Heart right ventricle (tissue), 16 donors: ENCODE measurements at regions not wholly inside any gene's neighbourhood (a gene's known extent, or its start where the extent isn't known, plus 50 kb on each side); places are given as distances from the start of the nearest gene placed in this dataset.

ENCODE experiments used
- ATAC-seq, 8 donors: fragments of 200-7000 bp; cut with Tn5 transposase; one replicate each; pipeline ENCODE4 v1.9.1; 2020; ENCODE audit warnings: mild to moderate bottlenecking in 8 of 8, moderate library complexity in 8 of 8, moderate number of reproducible peaks in 1 of 8
- DNase-seq, 2 donors: peaks; one replicate each; pipeline ENCODE4 v3.0.0-alpha.2; 2020
- H3K27ac ChIP-seq, 10 donors: fragments of 200-600 bp; sonication (generic) in 2 of 10; one replicate each; pipeline versions ENCODE4 v1.5.0 to v1.8.0; 2020 to 2022; ENCODE audit warnings: mild to moderate bottlenecking in 3 of 10
- H3K27me3 ChIP-seq, 7 donors: fragments of 200-600 bp; one replicate each; pipeline ENCODE4 v1.8.0; 2021 to 2022; ENCODE audit warnings: mild to moderate bottlenecking in 2 of 7
- H3K36me3 ChIP-seq, 9 donors: fragments of 200-600 bp; sonication (generic) in 1 of 9; one replicate each; pipeline versions ENCODE4 v1.5.0 to v1.8.0; 2020 to 2022; ENCODE audit warnings: mild to moderate bottlenecking in 2 of 9
- H3K4me1 ChIP-seq, 9 donors: fragments of 200-600 bp; sonication (generic) in 1 of 9; one replicate each; pipeline versions ENCODE4 v1.5.0 to v1.8.0; 2020 to 2022; ENCODE audit warnings: mild to moderate bottlenecking in 4 of 9
- H3K4me3 ChIP-seq, 10 donors: fragments of 200-600 bp; sonication (generic) in 2 of 10; one replicate each; pipeline versions ENCODE4 v1.5.0 to v1.8.0; 2020 to 2022; ENCODE audit warnings: mild to moderate bottlenecking in 7 of 10, moderate library complexity in 2 of 10
- H3K9me3 ChIP-seq, 11 donors: fragments of 200-600 bp in 10 of 11; sonication (generic) in 2 of 11; one replicate each; pipeline versions ENCODE4 v1.5.0 to v1.8.0; 2013 to 2022; ENCODE audit warnings: mild to moderate bottlenecking in 2 of 11, control low read depth in 1 of 11, moderate library complexity in 1 of 11
- CTCF ChIP-seq, 9 donors: fragments of 200-600 bp; sonication (generic) in 2 of 9; IDR thresholded peaks; one replicate each; pipeline versions ENCODE4 v1.5.0 to v1.8.0; 2021 to 2022; ENCODE audit warnings: antibody characterized with exemption in 9 of 9, mild to moderate bottlenecking in 5 of 9, moderate library complexity in 1 of 9
- WGBS, 2 donors: extraction: QIAGEN DNeasy Blood & Tissue Kit; methylation state at CpG; one replicate each; pipeline ENCODE4 v1.1.7; 2013; ENCODE audit warnings: inconsistent platforms in 1 of 2; 5-methylcytosine and 5-hydroxymethylcytosine counted together
- intact Hi-C, 10 donors: fragments of 100-400 bp; cut with DNase I; formaldehyde crosslinking; loops; one replicate each; pipeline versions ENCODE4 v1.11.1 to v1.14.2; 2022
- donor health status: Arrhythmogenic right ventricular cardiomyopathy.
- donor health status: ischemic (EF 13 %, LVEDD 7.1; RV severe dilation, severe dysfunction).
- donor health status: healthy with polysubstance abuse.
- donor health status: DM: no; HTN: yes; CAD: no.
- donor health status: DM: no; HTN: no; CAD: no.
- donor health status: ischemic (EF 25% LVEDD 6.9; RV normal size, moderate dysfunction).
- donor health status: ischemic (EF 25% LVEDD 5.7; RV mildly dilated, moderate dysfunction).
- donor health status: healthy.
- donor health status: DM: yes; HTN: yes; CAD: no.
- donor health status: Ischemic cardiomyopathy.
- donor health status: ischemic (EF 35%, LVEDD 5.7; RV mildly dilated, moderate dysfunction).
- donor health status: nonischemic (EF 11% LVEDD 7.7; RV severe dilation, severe dysfunction).
- donor health status: DM: yes; HTN: yes; CAD: no.
- donor health status: PGD.
- donor health status: ischemic (EF 29% LVEDD 5.4; RV normal size, mild dysfunction).
- donor health status: nonischemic (EF 23%, LVEDD 6.1; RV moderate dilation, normal function).

- intact Hi-C loops, result no loop called here
- H3K27me3 ChIP-seq, result no peaks in the 10 kb centered on the region
- no peaks in the 10 kb centered on the region for H3K9me3 ChIP-seq
- no peak overlapping the region for H3K4me3 ChIP-seq
- ATAC-seq (no peak), DNase-seq (no peak)
- no peak for TF ChIP-seq CTCF (IDR thresholded peaks at IDR 0.05)
- H3K36me3 ChIP-seq, result no peaks in the 10 kb centered on the region
- 80 to 86% methylated on average over 9 of the region's 9 CpGs for WGBS, 2 donors
- H3K27ac ChIP-seq, result no peak overlapping the region
- no peaks in the 10 kb centered on the region for H3K4me1 ChIP-seq
Measured at GRCh38 chr2:16075045-16076012, 135.0 kb downstream of the MYCN start.

DNA sequence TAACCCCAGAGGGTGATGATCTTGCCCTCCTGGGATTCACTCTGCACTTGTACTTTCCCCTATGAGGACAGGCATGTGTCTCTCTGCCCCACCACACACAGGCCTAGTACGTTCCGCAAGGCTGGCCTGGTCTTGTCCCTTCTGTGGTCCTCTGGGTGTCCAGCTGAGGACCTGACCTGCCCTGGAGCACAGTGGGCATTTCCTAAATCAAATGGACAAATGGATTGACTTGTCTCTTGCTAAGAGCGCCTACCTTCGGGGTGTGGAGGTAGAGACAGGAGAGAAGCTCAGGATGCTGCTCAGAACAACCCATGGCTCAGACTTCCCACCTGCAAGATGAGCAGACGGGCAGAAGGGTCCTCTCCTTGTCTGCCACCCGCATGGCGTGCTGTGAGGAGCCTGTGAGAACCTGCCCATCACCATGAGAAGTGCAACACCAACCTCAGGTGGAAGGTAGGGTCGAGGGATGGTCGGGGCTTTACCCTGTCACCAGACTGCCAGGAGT is 133.6 kb downstream of the MYCN start:
- ATAC-seq (no peak), DNase-seq (no peak)
- WGBS, 2 donors, result 91 to 95% methylated on average over 9 of the region's 9 CpGs
- Histone ChIP-seq H3K4me1 (no peaks in the 10 kb centered on the region), H3K9me3 (no peaks in the 10 kb centered on the region), H3K4me3 (no peak overlapping the region), H3K27me3 (no peaks in the 10 kb centered on the region), H3K27ac (no peak overlapping the region), H3K36me3 (no peaks in the 10 kb centered on the region)
- intact Hi-C loops, result no loop called here
- no peak for TF ChIP-seq CTCF (IDR thresholded peaks at IDR 0.05)

DNA sequence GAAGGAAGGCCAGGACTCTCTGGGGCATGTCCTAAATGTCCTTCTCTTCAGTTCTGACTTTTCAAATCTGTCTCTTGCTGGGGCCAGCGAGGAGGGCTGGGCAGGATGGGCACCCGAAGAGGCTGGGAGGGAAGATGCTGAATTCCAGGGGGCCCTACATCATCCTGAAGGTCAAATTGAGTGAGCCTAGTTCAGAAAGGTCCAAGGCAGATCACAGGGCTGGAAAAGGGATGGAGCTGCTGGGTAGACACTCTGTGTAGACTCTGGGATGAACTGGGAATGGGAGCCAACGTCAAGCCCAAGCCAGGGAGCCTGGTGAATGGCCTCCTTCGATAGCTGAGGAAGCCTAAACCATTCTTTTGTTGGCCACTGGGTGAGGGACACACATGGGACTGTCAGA is 133.1 kb downstream of the MYCN start:
- intact Hi-C loops, result no loop called here
- ATAC-seq (no peak), DNase-seq (no peak)
- no peak for TF ChIP-seq CTCF (IDR thresholded peaks at IDR 0.05)
- Histone ChIP-seq H3K36me3 (no peaks in the 10 kb centered on the region), H3K4me3 (no peak overlapping the region), H3K9me3 (no peaks in the 10 kb centered on the region), H3K4me1 (no peaks in the 10 kb centered on the region), H3K27ac (no peak overlapping the region), H3K27me3 (no peaks in the 10 kb centered on the region)
- WGBS, 2 donors, result 83 to 85% methylated on average over 4 of the region's 4 CpGs

DNA sequence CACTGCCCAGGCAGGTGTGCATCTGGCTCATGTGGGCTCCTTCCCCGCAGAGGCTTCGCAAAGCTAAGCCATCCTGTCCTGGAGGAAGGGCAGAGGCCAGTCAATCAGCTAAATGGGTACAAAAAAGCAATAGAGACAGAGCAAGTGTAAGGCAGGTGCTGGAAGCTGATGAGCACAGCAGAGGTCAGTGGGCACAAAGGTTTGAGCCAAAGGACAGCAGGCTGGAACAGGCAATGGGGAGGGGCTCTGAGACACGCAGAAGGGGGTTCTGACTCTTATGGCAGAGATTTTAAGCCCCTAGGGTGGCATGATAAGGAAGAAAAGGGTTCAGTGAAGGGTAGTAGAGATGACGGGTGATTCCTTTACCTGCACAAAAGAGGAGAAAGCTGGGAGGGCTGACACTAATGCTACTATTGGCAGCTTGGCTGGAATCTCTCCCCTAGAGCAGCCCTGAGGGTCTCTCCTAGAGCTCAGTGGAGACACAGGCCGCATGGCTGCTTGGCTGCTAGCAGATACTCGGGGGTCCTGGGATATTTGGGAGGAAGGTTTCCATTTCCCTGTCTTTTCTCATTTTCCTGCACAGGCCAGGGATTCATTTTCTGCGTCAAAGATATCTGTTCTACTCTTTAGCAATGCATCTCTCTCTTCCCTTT is 132.4 kb downstream of the MYCN start:
- no peak for DNase-seq
- Histone ChIP-seq H3K36me3 (no peaks in the 10 kb centered on the region), H3K4me3 (no peak overlapping the region), H3K27me3 (no peaks in the 10 kb centered on the region), H3K4me1 (no peaks in the 10 kb centered on the region), H3K9me3 (no peaks in the 10 kb centered on the region), H3K27ac (no peak overlapping the region)
- intact Hi-C loops, result no loop called here
- TF ChIP-seq CTCF (IDR thresholded peaks at IDR 0.05), result no peak
- no peak for ATAC-seq
- WGBS, 2 donors, result 91 to 92% methylated on average over 7 of the region's 7 CpGs
